ENCODE measurements at regions not wholly inside any gene's neighbourhood (a gene's known extent, or its start where the extent isn't known, plus 50 kb on each side); places are given as distances from the start of the nearest gene placed in this dataset.
A peak's percentile ranks its signal among the peaks of the same experiment; 100 is the strongest.

DNA sequence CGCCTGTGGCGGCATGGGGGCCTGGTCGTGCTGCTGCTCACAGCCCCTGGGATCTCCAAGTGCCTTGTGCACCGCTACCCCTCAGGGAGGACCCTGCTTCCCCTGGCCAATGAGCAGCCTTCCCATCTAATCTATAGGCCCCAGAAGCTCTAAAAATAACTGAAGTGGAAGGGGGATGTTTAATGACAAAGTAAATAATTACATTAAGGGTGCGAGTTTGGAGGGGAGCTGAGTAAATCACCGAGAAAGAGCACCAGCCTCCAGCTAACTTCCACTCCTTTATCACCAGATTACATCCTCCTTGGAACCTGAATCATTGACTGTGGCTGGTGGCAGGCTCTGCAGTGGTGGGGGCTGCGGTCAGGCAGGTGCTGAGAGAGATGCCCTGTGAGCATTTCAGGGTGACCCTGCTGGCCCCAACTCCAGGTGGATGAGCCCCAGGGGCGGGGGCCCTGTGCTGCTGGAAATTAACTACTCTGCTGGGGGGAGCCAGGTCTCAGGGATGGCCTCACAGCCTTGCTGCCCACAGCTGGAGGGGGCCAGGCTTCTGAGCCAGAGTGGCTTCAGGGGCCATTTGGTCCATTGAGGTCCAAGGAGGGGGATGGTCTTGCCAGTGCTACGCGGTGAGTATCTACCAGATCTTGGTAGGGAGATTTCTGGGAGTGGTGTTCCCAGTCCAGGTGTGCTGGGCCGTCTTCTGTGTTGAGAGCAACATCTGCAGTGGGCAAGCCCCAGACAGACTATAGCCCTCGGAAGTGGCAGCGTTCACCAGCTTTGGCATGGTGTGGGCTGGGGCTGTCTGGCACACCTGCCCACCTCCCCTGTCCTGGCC lies 74.2 kb downstream of the GLI2 start:
- DNase-seq, result peak in 1 of 2 experiments; percentile 4

DNA sequence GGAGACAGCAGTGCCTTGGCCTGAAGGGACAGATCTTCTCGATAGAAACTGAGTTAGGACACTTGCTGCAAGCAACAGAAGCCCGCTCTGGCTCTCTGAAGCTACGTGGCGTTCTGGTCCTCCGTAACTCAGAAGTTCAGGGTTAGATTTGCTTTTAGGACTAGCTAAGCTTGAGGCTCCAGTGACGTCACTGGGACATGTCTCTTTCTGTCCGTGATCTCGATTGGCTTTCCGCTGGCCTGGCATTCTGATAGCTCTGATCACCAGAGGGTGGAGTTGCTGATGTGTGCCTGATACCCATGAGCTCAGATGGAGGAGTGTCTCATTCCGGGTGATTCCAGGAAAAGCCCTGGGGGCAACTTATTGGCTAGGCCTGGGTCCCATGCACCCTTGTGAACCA lies 75.0 kb downstream of the GLI2 start:
- DNase-seq, result no peak

DNA sequence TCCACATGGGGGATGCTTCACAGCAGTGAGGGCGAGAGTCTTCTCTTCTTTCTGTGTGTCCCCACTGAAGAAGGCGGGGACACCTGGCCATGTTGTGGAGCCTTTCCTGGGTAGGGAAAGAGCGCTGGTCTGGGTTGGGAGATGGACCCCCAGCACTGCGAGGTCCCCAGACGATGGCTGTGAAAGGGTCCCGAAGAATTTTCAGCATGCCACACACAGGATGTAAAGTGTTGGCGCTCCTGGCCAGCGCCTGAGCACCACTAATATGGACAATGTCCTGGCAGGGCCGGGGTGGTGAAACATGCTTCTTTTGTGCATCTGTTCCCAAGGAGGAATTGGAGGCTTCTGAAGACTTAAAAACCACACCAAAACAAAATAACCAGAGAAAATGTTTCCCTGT lies 77.2 kb downstream of the GLI2 start:
- no peak for DNase-seq

- no peak for DNase-seq
Observed at GRCh38 chr2:120814352-120814751, 78.7 kb downstream of the GLI2 start.

DNA sequence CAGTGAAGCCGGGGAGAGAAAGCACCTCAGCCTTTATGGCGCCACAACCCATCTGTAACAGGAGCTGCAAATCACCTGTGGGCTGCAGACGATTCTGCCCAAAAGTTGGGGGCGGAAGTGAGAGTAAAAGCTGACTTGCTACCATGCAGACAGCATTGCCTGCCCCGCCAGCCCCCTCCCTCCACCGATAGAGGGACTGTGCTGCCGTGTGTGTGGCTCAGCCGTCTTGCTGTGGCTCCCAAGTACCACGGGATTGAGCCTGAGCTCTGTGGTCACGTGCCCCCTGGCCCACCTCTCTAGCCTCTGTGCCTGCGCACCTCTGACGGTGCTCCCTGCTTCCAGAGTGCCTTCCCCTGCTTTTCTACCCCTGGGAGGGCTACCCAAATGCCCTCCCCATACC lies 79.6 kb downstream of the GLI2 start:
- DNase-seq, result no peak

GRCh38 chr2:120817136-120817955 lies 81.7 kb downstream of the GLI2 start:
- no peak for DNase-seq

- DNase-seq, result no peak
Observed at GRCh38 chr2:120817956-120818325, 82.3 kb downstream of the GLI2 start.

DNA sequence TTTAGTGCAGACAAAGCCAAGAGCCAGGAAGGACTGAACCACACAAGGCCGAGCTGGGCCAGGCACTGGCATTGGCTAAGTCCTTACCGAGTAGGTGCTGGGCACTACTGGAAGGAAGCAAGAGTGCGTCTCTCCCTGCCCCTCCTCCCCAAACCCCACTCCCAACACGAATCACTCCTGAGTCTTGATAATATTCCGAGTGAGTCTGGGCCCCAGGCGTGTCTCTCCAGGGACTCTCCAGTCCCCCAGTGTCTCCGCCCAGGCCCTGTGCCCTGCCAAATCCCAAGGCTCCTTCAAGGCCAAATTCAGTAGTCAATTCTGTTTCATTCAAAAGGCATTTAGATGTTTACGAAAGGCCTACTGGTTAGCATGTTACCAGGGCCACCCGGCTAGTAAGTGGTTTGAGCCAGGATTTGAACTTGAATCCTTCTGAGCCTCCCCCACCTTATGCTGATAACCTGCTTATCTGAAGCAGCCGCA lies 82.8 kb downstream of the GLI2 start:
- DNase-seq, result no peak

- DNase-seq, result no peak
Observed at GRCh38 chr2:120819720-120820210, 84.1 kb downstream of the GLI2 start.

DNA sequence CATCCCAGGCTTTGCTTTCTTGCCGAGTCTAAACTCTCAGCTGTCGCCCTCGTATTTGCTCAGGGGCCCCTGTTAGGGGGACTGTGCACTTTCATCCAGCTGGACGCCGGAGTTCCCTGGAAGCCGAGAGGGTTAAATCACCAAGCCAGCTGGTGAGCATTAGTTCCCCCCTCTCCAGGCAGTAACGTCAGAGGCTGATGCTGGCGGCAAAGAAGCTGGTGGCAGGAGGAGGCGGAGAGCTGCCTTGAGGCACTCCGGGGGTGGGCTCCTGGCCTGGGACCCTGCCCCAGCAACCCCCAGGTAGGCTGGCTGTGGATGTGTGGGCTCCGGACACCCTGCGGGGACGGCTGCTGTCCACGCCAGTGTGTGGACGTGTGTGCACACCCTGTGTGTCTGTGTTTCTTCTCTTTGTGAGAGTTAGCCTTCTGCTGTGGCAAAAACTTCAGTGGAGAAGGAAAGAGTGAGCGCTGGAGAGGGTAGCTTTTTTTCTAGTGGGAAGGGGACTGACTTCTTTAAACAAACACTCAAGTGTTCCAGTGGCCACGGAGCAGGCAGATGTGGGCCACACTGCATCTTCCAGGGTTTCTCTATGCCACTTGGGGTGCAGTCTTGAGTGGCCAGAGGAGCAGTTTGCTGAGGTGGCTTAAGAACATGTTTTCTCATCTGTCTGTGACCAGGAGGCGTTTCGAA lies 84.7 kb downstream of the GLI2 start:
- peak; percentile 79 to 91 for DNase-seq

DNA sequence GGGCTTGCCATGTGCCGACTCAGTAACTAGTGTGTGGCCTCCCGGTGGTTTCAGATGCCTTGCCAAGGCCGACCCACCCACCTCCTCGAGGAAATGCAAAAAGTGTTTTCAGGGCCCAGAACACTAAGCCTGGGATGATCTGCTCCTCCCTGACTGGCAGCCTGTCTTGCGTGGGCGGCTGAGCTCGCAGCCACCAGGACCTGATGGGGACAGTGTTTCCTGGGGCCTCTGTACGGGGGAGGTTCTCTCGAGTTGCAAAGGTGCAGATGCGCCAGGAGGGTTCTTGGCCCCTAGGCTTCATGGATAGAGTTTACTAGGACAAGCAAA lies 85.2 kb downstream of the GLI2 start:
- peak in 1 of 2 experiments; percentile 36 for DNase-seq

DNA sequence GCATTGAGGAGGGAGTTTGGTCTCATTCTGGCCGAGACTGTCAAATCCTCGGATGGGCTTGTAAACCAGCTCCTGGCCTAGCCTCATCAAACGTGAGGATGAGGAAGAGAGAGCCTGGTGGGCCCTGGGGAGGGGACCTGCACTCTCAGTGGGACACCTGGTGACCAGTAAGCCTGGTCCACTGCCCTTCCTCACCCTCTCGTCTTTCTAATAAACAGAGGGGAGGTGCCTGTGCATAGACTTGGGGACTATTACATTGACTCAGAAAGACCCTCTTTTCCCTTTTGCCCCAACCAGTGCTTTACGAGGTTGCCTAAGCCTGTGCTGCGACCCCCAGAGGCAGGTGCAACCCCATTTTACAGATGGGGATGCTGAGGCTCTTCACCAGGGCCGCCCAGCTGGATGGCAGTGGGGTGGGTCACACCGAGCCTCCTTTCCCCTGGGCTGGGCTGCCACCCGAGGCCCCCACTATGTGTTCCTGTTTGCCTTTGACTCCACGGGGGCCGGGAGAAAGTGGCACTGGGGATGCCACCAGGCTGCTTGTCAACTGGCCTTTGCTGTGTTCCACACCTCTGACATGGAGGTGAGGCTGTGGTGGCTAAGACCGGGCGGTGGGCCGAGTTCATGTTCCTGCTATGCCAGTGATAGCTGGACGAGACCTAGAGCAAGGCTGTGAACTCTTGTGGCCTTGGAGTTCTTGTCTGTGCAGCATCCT lies 85.9 kb downstream of the GLI2 start:
- DNase-seq, result no peak

DNA sequence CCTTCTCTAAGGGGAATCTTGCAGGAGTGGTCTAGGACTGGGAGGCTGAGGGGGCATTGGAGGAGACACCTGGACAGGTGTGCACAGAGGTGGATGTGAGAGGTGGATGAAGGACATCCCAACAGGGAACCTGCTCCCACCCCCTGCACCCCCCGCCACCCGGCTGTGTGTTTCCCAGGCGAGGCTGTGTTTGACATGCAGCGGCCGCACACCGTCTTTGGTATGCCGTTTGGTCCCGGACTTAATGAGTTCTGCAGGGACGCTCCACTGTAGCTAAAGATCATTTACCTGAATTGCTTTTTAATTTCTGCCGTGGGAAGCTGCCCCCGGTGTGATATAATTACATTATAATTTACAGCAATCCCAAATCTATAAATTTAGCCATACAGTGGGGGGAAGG lies 87.3 kb downstream of the GLI2 start:
- no peak for DNase-seq

DNA sequence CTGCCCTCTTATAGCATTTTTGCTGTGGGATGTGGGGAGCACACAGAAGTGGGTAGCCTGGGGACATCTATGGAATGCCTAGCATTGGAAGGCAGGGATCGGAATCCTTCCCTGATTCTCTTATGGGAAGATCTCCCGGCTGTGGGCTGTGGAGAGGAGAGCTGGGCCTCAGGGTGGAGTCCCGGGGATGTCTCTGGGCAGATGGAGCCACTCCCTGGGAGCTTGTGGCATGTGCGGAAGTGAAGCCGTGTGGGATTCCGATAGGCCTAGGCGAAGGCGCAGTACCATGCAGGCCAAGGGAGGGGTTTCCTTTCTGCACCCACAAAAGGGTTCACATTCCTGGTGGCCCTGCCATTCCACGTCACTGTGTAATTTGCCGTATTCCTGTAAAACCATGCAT lies 87.9 kb downstream of the GLI2 start:
- DNase-seq, result no peak

- no peak for DNase-seq
Observed at GRCh38 chr2:120824246-120824645, 88.6 kb downstream of the GLI2 start.

- peak; percentile 24 to 47 for DNase-seq
Observed at GRCh38 chr2:120825370-120826259, 89.9 kb downstream of the GLI2 start.

- DNase-seq, result no peak
Observed at GRCh38 chr2:120826260-120826648, 90.6 kb downstream of the GLI2 start.

GRCh38 chr2:120826716-120827410 lies 91.2 kb downstream of the GLI2 start:
- DNase-seq, result no peak

DNA sequence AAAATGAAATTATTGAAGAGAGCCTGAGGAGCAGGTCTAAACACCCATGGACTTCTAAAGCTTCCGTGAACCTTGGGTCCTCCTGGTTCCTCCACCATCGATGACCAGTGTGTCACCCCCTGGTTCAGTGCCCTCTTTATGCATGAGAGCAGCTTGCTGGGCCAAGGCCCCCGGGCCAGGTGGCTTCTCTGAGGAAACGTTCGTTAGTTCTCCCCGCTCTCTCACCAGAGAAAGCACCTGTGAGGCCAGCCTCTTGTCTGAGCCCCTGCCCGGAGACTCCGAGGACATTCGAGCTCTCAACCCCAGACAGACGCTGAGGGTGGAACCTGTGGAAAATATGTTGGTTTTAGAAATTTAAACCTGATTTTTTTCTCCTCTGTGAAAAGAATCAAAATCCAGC lies 92.4 kb downstream of the GLI2 start:
- DNase-seq, result no peak

GRCh38 chr2:120828829-120829632 lies 93.4 kb downstream of the GLI2 start:
- no peak for DNase-seq

Measured in NCI-H524 (cell line).